GM12878 (cell line): ENCODE measurements at regions not wholly inside any gene's neighbourhood (a gene's known extent, or its start where the extent isn't known, plus 50 kb on each side); places are given as distances from the start of the nearest gene placed in this dataset.

Experiments used
- ATAC-seq: fragments of 200-7000 bp; cut with Tn5 transposase; 3 replicates; pipeline ENCODE4 v1.9.1; 2020; ENCODE audit warnings: mild to moderate bottlenecking, moderate library complexity
- BruUV-seq: library from RNA; stranded (reverse); fragments of 400-500 nt; replicated peaks from 2 replicates; lab custom pipeline; 2021; lab: Mats Ljungman, UMichigan
- CTCF ChIA-PET: fragments of 300-600 bp; sonication (Branson Sonifier 250); formaldehyde crosslinking; extraction: SDS; loops from one replicate; lab custom pipeline; 2021; ENCODE audit warnings: inconsistent platforms; lab: Yijun Ruan, JAX
- POLR2A ChIA-PET: fragments of 350-600 bp; formaldehyde crosslinking; extraction: SDS; loops from one replicate; lab custom pipeline; 2021; ENCODE audit warnings: inconsistent platforms; lab: Charles Lee
- RAD21 ChIA-PET: fragments of 300-600 bp; sonication (Branson Sonifier 250); formaldehyde crosslinking; loops from one replicate; lab custom pipeline; 2023; ENCODE audit warnings: antibody characterized with exemption; ENCODE audit not compliant: unreplicated experiment; lab: Charles Lee
- SMC1A ChIA-PET: fragments of 300-600 bp; sonication (Branson Sonifier 250); formaldehyde crosslinking; loops from one replicate; lab custom pipeline; 2023; ENCODE audit not compliant: unreplicated experiment, uncharacterized antibody; lab: Charles Lee
- DNase-seq: peaks from one replicate; pipeline ENCODE4 v3.0.0-alpha.2; 2011; ENCODE audit warnings: low read depth, low spot score
- FAIRE-seq: peaks from 3 replicates; lab custom pipeline; 2011; peaks lifted over from hg19 to GRCh38; lab: Jason Lieb, UNC
- H2AFZ ChIP-seq: 2 replicates; pipeline ENCODE4 v1.6.0; 2011; ENCODE audit warnings: low read depth, low read length, control low read depth; ENCODE audit not compliant: control insufficient read depth
- H3K27ac ChIP-seq: 2 replicates; pipeline ENCODE4 v1.5.1; 2011; ENCODE audit warnings: control low read depth; ENCODE audit not compliant: control insufficient read depth, insufficient read depth
- H3K27me3 ChIP-seq, 2 experiments: replicated peaks in 1 of 2; 2 replicates each; pipeline versions ENCODE4 v1.6.0 to v1.6.1; 2011; ENCODE audit warnings: low read length in 1 of 2; ENCODE audit not compliant: control insufficient read depth in 2 of 2, insufficient read depth in 2 of 2
- H3K36me3 ChIP-seq, 2 experiments: 2 replicates each; pipeline ENCODE4 v1.5.1; 2011; ENCODE audit warnings: low read length in 1 of 2; ENCODE audit not compliant: control insufficient read depth in 2 of 2, insufficient read depth in 2 of 2
- H3K4me1 ChIP-seq: 2 replicates; pipeline ENCODE4 v1.6.1; 2011; ENCODE audit warnings: mild to moderate bottlenecking, low read length, moderate library complexity, mixed read lengths; ENCODE audit not compliant: control insufficient read depth, insufficient read depth
- H3K4me2 ChIP-seq: 2 replicates; pipeline ENCODE4 v1.6.0; 2011; ENCODE audit warnings: control low read depth; ENCODE audit not compliant: control insufficient read depth, insufficient read depth
- H3K4me3 ChIP-seq: fragments of 200-600 bp; sonication (generic); 2 replicates; pipeline ENCODE4 v1.5.1; 2016
- H3K79me2 ChIP-seq: 2 replicates; pipeline ENCODE4 v1.6.0; 2011; ENCODE audit warnings: low read length; ENCODE audit not compliant: control insufficient read depth, insufficient read depth
- H3K9ac ChIP-seq: 2 replicates; pipeline ENCODE4 v1.8.0; 2011; ENCODE audit warnings: low read length, control low read depth, mixed read lengths; ENCODE audit not compliant: control insufficient read depth, insufficient read depth
- H3K9me3 ChIP-seq: replicated peaks from 3 replicates; pipeline ENCODE4 v1.5.1; 2011; ENCODE audit warnings: mild to moderate bottlenecking, low read length; ENCODE audit not compliant: control insufficient read depth, insufficient read depth
- H4K20me1 ChIP-seq: 2 replicates; pipeline ENCODE4 v1.6.0; 2011; ENCODE audit not compliant: control insufficient read depth, insufficient read depth
- ASH2L ChIP-seq: fragments of 300-600, 200-600 bp; sonication (generic); IDR thresholded peaks from 2 replicates; pipeline ENCODE4 v1.6.1; 2017; ENCODE audit warnings: low read depth, mild to moderate bottlenecking, borderline replicate concordance
- BCL11A ChIP-seq: IDR thresholded peaks from 2 replicates; pipeline ENCODE4 v1.6.1; 2011; ENCODE audit warnings: low read depth, low read length
- DPF2 ChIP-seq: fragments of 450-650 bp; IDR thresholded peaks from 2 replicates; pipeline ENCODE4 v1.6.1; 2017; ENCODE audit warnings: mild to moderate bottlenecking
- ETV6 ChIP-seq, 2 experiments: fragments of 450-650 bp in 1 of 2; IDR thresholded peaks in 1 of 2; conservative IDR thresholded peaks in 1 of 2; 2 replicates each; pipeline ENCODE4 v1.6.1; 2014; ENCODE audit warnings: antibody characterized with exemption in 1 of 2, borderline replicate concordance in 1 of 2, low read depth in 1 of 2, mild to moderate bottlenecking in 1 of 2, moderate library complexity in 1 of 2
- FOXK2 ChIP-seq: fragments of 450-650 bp; IDR thresholded peaks from 2 replicates; pipeline ENCODE4 v1.6.1; 2017; ENCODE audit warnings: mild to moderate bottlenecking, moderate library complexity
- KDM1A ChIP-seq: fragments of 200-600 bp; sonication (generic); IDR thresholded peaks from 2 replicates; pipeline ENCODE4 v1.6.1; 2016; ENCODE audit warnings: borderline replicate concordance
- MEF2B ChIP-seq: fragments of 450-650 bp; IDR thresholded peaks from 2 replicates; pipeline ENCODE4 v1.6.1; 2018; ENCODE audit warnings: mild to moderate bottlenecking, moderate library complexity; ENCODE audit not compliant: partially characterized antibody, poor library complexity, severe bottlenecking
- NFIC ChIP-seq: IDR thresholded peaks from 2 replicates; pipeline ENCODE4 v1.6.1; 2012; ENCODE audit warnings: low read depth, mild to moderate bottlenecking, inconsistent platforms, low read length, moderate library complexity
- NR2C2 ChIP-seq: IDR thresholded peaks from 2 replicates; pipeline ENCODE4 v1.6.1; 2011; ENCODE audit warnings: borderline replicate concordance, low read depth; ENCODE audit not compliant: control insufficient read depth, insufficient read length
- SMARCA5 ChIP-seq: fragments of 450-650 bp; IDR thresholded peaks from 2 replicates; pipeline ENCODE4 v1.6.1; 2017; ENCODE audit warnings: mild to moderate bottlenecking
- SMC3 ChIP-seq: IDR thresholded peaks from 2 replicates; pipeline ENCODE4 v1.6.1; 2011; ENCODE audit warnings: low read length, improper control_type of control experiment, borderline replicate concordance
- YY1 ChIP-seq: IDR thresholded peaks from 2 replicates; pipeline ENCODE4 v1.6.1; 2011; ENCODE audit warnings: low read depth, mild to moderate bottlenecking, low read length
- WGBS: methylation state at CpG from one replicate; pipeline ENCODE4 v1.1.6; 2016; ENCODE audit warnings: low lambda C conversion rate; ENCODE audit not compliant: insufficient replicate concordance, insufficient coverage; ENCODE audit errors: missing lambda C conversion rate; 5-methylcytosine and 5-hydroxymethylcytosine counted together
- in situ Hi-C: fragments of 300-500 bp; cut with MboI; formaldehyde crosslinking; loops from 9 replicates; pipeline ENCODE4 v1.14.3; 2018; ENCODE audit warnings: mixed read lengths
- intact Hi-C: fragments of 100-400 bp; cut with micrococcal nuclease; formaldehyde crosslinking; loops from one replicate; pipeline ENCODE4 v1.14.2; 2022; ENCODE audit not compliant: unreplicated experiment
- TF ChIP-seq, protein P1 (sequence below): fragments of 450-650 bp; formaldehyde crosslinking; IDR thresholded peaks from 2 replicates; pipeline ENCODE4 v1.4.0; 2020; ENCODE audit warnings: mild to moderate bottlenecking, moderate library complexity

DNA sequence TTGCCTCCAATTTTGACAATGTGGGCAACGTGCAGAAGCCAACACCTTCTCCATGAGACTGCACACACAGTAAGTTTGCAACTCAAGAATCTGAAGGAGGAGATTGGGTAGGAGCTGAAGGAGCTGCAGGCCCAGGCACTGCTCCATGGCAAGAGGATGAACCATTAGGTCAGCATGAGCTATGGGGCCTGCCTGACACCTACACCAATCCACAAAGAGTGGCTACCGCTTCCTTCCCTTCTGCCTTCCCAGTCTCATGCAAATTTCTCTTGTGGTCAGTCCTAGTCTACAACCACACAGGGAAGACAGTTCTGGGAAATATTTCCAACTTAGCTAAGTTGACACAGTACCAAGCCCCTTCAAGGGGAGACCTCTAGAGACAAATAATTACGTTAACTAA is 142.0 kb upstream of the ADO start:
- SMC1A ChIA-PET = interaction anchor here (0.7 to 1.3 kb wide), 4 partner anchors 8 to 131 kb away, joined by 3 to 5 read pairs (median 3); no protein-coding TSS in a partner anchor
- CTCF ChIA-PET = interaction anchor here (1.4 to 3.7 kb wide), 3 partner anchors 18 to 156 kb away, joined by 4 to 26 read pairs (median 6); no protein-coding TSS in a partner anchor
- no peak for ATAC-seq
- Histone ChIP-seq H4K20me1 (no peaks in the 10 kb centered on the region), H3K4me2 (no peak overlapping the region)
- WGBS = 97% methylated on average over 3 of the region's 3 CpGs
- no peak for TF ChIP-seq BCL11A
- TF ChIP-seq NR2C2 = no peak
- no peak for TF ChIP-seq DPF2
- TF ChIP-seq, all 136 proteins: peak for 0
- Histone ChIP-seq H3K36me3 (no peaks in the 10 kb centered on the region), H3K4me1 (peaks cover 4% of the 10 kb centered on the region; the same call in 1 of the 2 replicates), H3K27ac (no peak overlapping the region), H3K9ac (no peak overlapping the region), H3K9me3 (no peaks in the 10 kb centered on the region), H3K4me3 (no peak overlapping the region), H3K79me2 (no peaks in the 10 kb centered on the region), H3K27me3 (no peaks in the 10 kb centered on the region), H2AFZ (no peak overlapping the region)
- intact Hi-C loops (no loop called here), in situ Hi-C loops (no loop called here)
- ChIA-PET RAD21 (no interaction called here), POLR2A (interaction anchor here (2.3 kb wide), 1 partner anchor 8 kb away, joined by 13 read pairs; no protein-coding TSS in a partner anchor)
- BruUV-seq = no TSS peak
- DNase-seq (no peak), FAIRE-seq (no peak)

DNA sequence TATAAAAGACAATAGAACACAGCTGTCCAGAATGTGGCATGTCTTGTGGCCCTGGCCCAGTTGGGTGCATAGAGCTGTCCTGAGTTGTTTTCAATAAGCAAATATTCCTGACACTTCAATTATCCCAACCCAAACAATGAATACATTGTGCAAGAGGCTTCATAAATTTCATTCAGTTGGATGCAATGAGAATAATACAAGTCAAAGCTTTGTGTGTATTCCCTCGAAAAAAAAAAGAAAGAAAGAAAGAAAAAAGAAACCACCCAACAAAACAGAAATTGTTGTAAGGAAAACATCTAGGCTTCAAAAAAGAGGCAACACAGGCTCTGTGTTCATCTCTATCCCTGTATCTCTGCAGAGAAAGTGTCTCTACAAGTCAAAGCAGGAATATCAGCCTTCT is 138.7 kb upstream of the ADO start:
- ChIA-PET SMC1A (interaction anchor here (0.7 to 1.7 kb wide), 5 partner anchors 10 to 114 kb away, joined by 3 to 7 read pairs (median 4); no protein-coding TSS in a partner anchor), CTCF (interaction anchor here (1.9 kb wide), 1 partner anchor 10 kb away, joined by 6 read pairs; no protein-coding TSS in a partner anchor), RAD21 (no interaction called here), POLR2A (interaction anchor here (4.7 kb wide), 1 partner anchor 15 kb away, joined by 24 read pairs; no protein-coding TSS in a partner anchor)
- no peak overlapping the region for H3K9ac ChIP-seq
- ATAC-seq = no peak
- no peaks in the 10 kb centered on the region for H4K20me1 ChIP-seq
- in situ Hi-C loops (no loop called here), intact Hi-C loops (no loop called here)
- no peak overlapping the region for H3K4me3 ChIP-seq
- BruUV-seq = no TSS peak
- no peak overlapping the region for H2AFZ ChIP-seq
- no peaks in the 10 kb centered on the region for H3K9me3 ChIP-seq
- no peak for FAIRE-seq
- H3K36me3 ChIP-seq = no peaks in the 10 kb centered on the region
- H3K79me2 ChIP-seq = no peaks in the 10 kb centered on the region
- 100% methylated on average over 1 of the region's 1 CpG for WGBS
- peaks cover 4% of the 10 kb centered on the region; the same call in 1 of the 2 replicates for H3K4me1 ChIP-seq
- H3K4me2 ChIP-seq = no peak overlapping the region
- no peaks in the 10 kb centered on the region for H3K27me3 ChIP-seq
- DNase-seq = no peak
- H3K27ac ChIP-seq = no peak overlapping the region
- TF ChIP-seq, protein P1, sequence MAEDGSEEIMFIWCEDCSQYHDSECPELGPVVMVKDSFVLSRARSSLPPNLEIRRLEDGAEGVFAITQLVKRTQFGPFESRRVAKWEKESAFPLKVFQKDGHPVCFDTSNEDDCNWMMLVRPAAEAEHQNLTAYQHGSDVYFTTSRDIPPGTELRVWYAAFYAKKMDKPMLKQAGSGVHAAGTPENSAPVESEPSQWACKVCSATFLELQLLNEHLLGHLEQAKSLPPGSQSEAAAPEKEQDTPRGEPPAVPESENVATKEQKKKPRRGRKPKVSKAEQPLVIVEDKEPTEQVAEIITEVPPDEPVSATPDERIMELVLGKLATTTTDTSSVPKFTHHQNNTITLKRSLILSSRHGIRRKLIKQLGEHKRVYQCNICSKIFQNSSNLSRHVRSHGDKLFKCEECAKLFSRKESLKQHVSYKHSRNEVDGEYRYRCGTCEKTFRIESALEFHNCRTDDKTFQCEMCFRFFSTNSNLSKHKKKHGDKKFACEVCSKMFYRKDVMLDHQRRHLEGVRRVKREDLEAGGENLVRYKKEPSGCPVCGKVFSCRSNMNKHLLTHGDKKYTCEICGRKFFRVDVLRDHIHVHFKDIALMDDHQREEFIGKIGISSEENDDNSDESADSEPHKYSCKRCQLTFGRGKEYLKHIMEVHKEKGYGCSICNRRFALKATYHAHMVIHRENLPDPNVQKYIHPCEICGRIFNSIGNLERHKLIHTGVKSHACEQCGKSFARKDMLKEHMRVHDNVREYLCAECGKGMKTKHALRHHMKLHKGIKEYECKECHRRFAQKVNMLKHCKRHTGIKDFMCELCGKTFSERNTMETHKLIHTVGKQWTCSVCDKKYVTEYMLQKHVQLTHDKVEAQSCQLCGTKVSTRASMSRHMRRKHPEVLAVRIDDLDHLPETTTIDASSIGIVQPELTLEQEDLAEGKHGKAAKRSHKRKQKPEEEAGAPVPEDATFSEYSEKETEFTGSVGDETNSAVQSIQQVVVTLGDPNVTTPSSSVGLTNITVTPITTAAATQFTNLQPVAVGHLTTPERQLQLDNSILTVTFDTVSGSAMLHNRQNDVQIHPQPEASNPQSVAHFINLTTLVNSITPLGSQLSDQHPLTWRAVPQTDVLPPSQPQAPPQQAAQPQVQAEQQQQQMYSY = no peak
- no peak for TF ChIP-seq KDM1A
- no peak for TF ChIP-seq SMC3
- no peak for TF ChIP-seq NFIC
- TF ChIP-seq SMARCA5 = no peak
- TF ChIP-seq NR2C2 = no peak
- TF ChIP-seq ASH2L = no peak
- no peak for TF ChIP-seq MEF2B
- no peak for TF ChIP-seq YY1
- TF ChIP-seq ETV6 (conservative IDR thresholded peaks at IDR 0.05 in 1 of 2, IDR thresholded peaks at IDR 0.05 in 1 of 2; ENCODE audit: borderline replicate concordance in 1 of 2, low read depth in 1 of 2) = no peak
- no peak for TF ChIP-seq FOXK2
